Neural progenitor cell (in vitro differentiated cells): ENCODE measurements at regions not wholly inside any gene's neighbourhood (a gene's known extent, or its start where the extent isn't known, plus 50 kb on each side); places are given as distances from the start of the nearest gene placed in this dataset.

ENCODE experiments used
- EZH2phosphoT487 ChIP-seq: fragments of 200-600 bp; sonication (generic); IDR thresholded peaks from 2 replicates; pipeline ENCODE4 v1.6.1; 2017; ENCODE audit warnings: antibody characterized with exemption
- TF ChIP-seq, protein P1 (sequence below): fragments of 200-600 bp; sonication (generic); IDR thresholded peaks from 2 replicates; pipeline ENCODE4 v1.5.1; 2017; ENCODE audit warnings: antibody characterized with exemption, mild to moderate bottlenecking

DNA sequence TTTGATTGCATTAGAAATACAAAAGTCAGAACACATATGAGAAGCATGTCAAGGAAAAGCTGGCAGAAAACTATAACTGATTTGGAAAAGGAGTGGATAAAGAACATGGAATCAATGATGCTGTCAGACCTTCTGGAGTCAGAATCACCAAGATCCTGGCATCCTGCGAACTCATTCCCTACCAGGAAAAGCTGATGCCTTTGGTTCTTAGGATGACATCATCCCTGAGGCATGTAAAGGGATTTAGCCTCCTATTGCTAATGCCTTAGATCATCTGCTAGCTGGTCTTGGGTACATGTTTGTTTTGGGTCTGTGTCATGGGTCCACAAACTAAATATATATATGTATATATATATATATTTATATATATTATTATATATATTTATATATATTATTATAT is 680.7 kb downstream of the EPHA4 start:
- TF ChIP-seq, protein P1, sequence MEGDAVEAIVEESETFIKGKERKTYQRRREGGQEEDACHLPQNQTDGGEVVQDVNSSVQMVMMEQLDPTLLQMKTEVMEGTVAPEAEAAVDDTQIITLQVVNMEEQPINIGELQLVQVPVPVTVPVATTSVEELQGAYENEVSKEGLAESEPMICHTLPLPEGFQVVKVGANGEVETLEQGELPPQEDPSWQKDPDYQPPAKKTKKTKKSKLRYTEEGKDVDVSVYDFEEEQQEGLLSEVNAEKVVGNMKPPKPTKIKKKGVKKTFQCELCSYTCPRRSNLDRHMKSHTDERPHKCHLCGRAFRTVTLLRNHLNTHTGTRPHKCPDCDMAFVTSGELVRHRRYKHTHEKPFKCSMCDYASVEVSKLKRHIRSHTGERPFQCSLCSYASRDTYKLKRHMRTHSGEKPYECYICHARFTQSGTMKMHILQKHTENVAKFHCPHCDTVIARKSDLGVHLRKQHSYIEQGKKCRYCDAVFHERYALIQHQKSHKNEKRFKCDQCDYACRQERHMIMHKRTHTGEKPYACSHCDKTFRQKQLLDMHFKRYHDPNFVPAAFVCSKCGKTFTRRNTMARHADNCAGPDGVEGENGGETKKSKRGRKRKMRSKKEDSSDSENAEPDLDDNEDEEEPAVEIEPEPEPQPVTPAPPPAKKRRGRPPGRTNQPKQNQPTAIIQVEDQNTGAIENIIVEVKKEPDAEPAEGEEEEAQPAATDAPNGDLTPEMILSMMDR, result no peak
- no peak for TF ChIP-seq EZH2phosphoT487
